ENCODE measurements at regions not wholly inside any gene's neighbourhood (a gene's known extent, or its start where the extent isn't known, plus 50 kb on each side); places are given as distances from the start of the nearest gene placed in this dataset.

GRCh38 chr14:82694820-82695219 lies 1161.2 kb upstream of the SEL1L start:
- no peak for ATAC-seq
- no peak overlapping the region for H3K27ac Mint-ChIP-seq
- H3K27me3 ChIP-seq (ENCODE audit: control insufficient read depth, insufficient read depth, low read length): no peaks in the 10 kb centered on the region
- intact Hi-C loops (cut with micrococcal nuclease): no loop called here
- H3K4me3 ChIP-seq (ENCODE audit: low read length): no peak overlapping the region
- no peak for TF ChIP-seq CTCF (IDR thresholded peaks at IDR 0.05)
- no peak overlapping the region for H3K4me3 Mint-ChIP-seq
- WGBS (ENCODE audit: insufficient coverage): 76% methylated on average over 4 of the region's 4 CpGs
- H3K9me3 ChIP-seq (ENCODE audit: control insufficient read depth, insufficient read depth, low read length): no peaks in the 10 kb centered on the region
- no peaks in the 10 kb centered on the region for H3K27me3 Mint-ChIP-seq (ENCODE audit: low read depth in 2 of 2)
- no peaks in the 10 kb centered on the region for H3K4me1 Mint-ChIP-seq
- H3K9me3 Mint-ChIP-seq: peaks cover 5 to 12% of the 10 kb centered on the region in 2 donors
- DNase-seq: no peak
- no peaks in the 10 kb centered on the region for H3K36me3 ChIP-seq (ENCODE audit: control insufficient read depth, insufficient read depth, low read length)
- no peaks in the 10 kb centered on the region for H3K36me3 Mint-ChIP-seq
- no peak overlapping the region for H3K27ac ChIP-seq (ENCODE audit: low read length)
- no peaks in the 10 kb centered on the region for H3K4me1 ChIP-seq (ENCODE audit: control insufficient read depth, insufficient read depth, low read length)

GRCh38 chr14:82704218-82704617 lies 1170.6 kb upstream of the SEL1L start:
- Mint-ChIP-seq H3K27ac (no peak overlapping the region), H3K36me3 (peaks cover 12% of the 10 kb centered on the region)

GRCh38 chr14:82710267-82710841 lies 1176.7 kb upstream of the SEL1L start:
- intact Hi-C loops (cut with micrococcal nuclease): no loop called here
- no peak overlapping the region for H3K4me3 Mint-ChIP-seq
- Histone ChIP-seq H3K4me3 (ENCODE audit: low read length) (no peak overlapping the region), H3K27me3 (ENCODE audit: control insufficient read depth, insufficient read depth, low read length) (no peaks in the 10 kb centered on the region), H3K4me1 (ENCODE audit: control insufficient read depth, insufficient read depth, low read length) (no peaks in the 10 kb centered on the region), H3K36me3 (ENCODE audit: control insufficient read depth, insufficient read depth, low read length) (no peaks in the 10 kb centered on the region), H3K9me3 (ENCODE audit: control insufficient read depth, insufficient read depth, low read length) (no peaks in the 10 kb centered on the region), H3K27ac (ENCODE audit: low read length) (no peak overlapping the region)
- H3K27me3 Mint-ChIP-seq (ENCODE audit: low read depth in 2 of 2): no peaks in the 10 kb centered on the region
- H3K36me3 Mint-ChIP-seq: no peaks in the 10 kb centered on the region
- peak; percentile 14 for TF ChIP-seq CTCF (IDR thresholded peaks at IDR 0.05)
- WGBS (ENCODE audit: insufficient coverage): 65% methylated on average over 4 of the region's 4 CpGs
- no peaks in the 10 kb centered on the region for H3K4me1 Mint-ChIP-seq
- ATAC-seq (no peak), DNase-seq (peak in 1 of 2 donors; percentile 14)
- peaks cover 4 to 6% of the 10 kb centered on the region in 2 donors for H3K9me3 Mint-ChIP-seq
- H3K27ac Mint-ChIP-seq: no peak overlapping the region

More at GRCh38 chr14:82704218-82704617, 1170.6 kb upstream of the SEL1L start:
- intact Hi-C loops (cut with micrococcal nuclease): no loop called here
- H3K4me3 Mint-ChIP-seq: no peak overlapping the region
- Histone ChIP-seq H3K9me3 (ENCODE audit: control insufficient read depth, insufficient read depth, low read length) (no peaks in the 10 kb centered on the region), H3K4me3 (ENCODE audit: low read length) (no peak overlapping the region), H3K27ac (ENCODE audit: low read length) (no peak overlapping the region), H3K36me3 (ENCODE audit: control insufficient read depth, insufficient read depth, low read length) (no peaks in the 10 kb centered on the region), H3K27me3 (ENCODE audit: control insufficient read depth, insufficient read depth, low read length) (no peaks in the 10 kb centered on the region), H3K4me1 (ENCODE audit: control insufficient read depth, insufficient read depth, low read length) (no peaks in the 10 kb centered on the region)
- no peaks in the 10 kb centered on the region for H3K4me1 Mint-ChIP-seq
- no peak for TF ChIP-seq CTCF (IDR thresholded peaks at IDR 0.05)
- 45% methylated on average over 3 of the region's 4 CpGs for WGBS (ENCODE audit: insufficient coverage)
- H3K9me3 Mint-ChIP-seq: peaks cover 11 to 22% of the 10 kb centered on the region in 2 donors
- no peaks in the 10 kb centered on the region for H3K27me3 Mint-ChIP-seq (ENCODE audit: low read depth in 2 of 2)
- DNase-seq (no peak), ATAC-seq (no peak)

- H3K4me1 ChIP-seq (ENCODE audit: control insufficient read depth, insufficient read depth, low read length): no peaks in the 10 kb centered on the region
- Mint-ChIP-seq H3K4me3 (no peak overlapping the region), H3K4me1 (no peaks in the 10 kb centered on the region), H3K27ac (no peak overlapping the region), H3K27me3 (ENCODE audit: low read depth in 2 of 2) (no peaks in the 10 kb centered on the region), H3K9me3 (peaks cover 7 to 10% of the 10 kb centered on the region in 2 donors), H3K36me3 (no peaks in the 10 kb centered on the region)
- H3K9me3 ChIP-seq (ENCODE audit: control insufficient read depth, insufficient read depth, low read length): no peaks in the 10 kb centered on the region
- H3K4me3 ChIP-seq (ENCODE audit: low read length): no peak overlapping the region
- DNase-seq (no peak), ATAC-seq (no peak)
- H3K27me3 ChIP-seq (ENCODE audit: control insufficient read depth, insufficient read depth, low read length): no peaks in the 10 kb centered on the region
- 71% methylated on average over 3 of the region's 4 CpGs for WGBS (ENCODE audit: insufficient coverage)
- TF ChIP-seq CTCF (IDR thresholded peaks at IDR 0.05): no peak
- H3K27ac ChIP-seq (ENCODE audit: low read length): no peak overlapping the region
- intact Hi-C loops (cut with micrococcal nuclease): no loop called here
- no peaks in the 10 kb centered on the region for H3K36me3 ChIP-seq (ENCODE audit: control insufficient read depth, insufficient read depth, low read length)
Observed at GRCh38 chr14:82719617-82720016, 1186.0 kb upstream of the SEL1L start.

All from natural killer cell (primary cell).